H9 (cell line): ENCODE measurements at regions not wholly inside any gene's neighbourhood (a gene's known extent, or its start where the extent isn't known, plus 50 kb on each side); places are given as distances from the start of the nearest gene placed in this dataset.

Experiments
- DNase-seq: peaks from one replicate; pipeline ENCODE4 v3.0.0-alpha.2; 2017
- H2AFZ ChIP-seq: one replicate; pipeline ENCODE4 v1.6.1; 2013; ENCODE audit warnings: mild to moderate bottlenecking, low read length, control low read depth, moderate library complexity
- H2AK5ac ChIP-seq: 2 replicates; pipeline ENCODE4 v1.6.1; 2013; ENCODE audit warnings: low read length, control low read depth, mixed read lengths; ENCODE audit not compliant: insufficient read length
- H2BK120ac ChIP-seq: one replicate; pipeline ENCODE4 v1.6.1; 2013; ENCODE audit warnings: low read depth, mild to moderate bottlenecking, low read length, control low read depth, inconsistent platforms; ENCODE audit not compliant: poor library complexity, severe bottlenecking
- H2BK12ac ChIP-seq: 2 replicates; pipeline ENCODE4 v1.6.1; 2013; ENCODE audit warnings: low read length, control low read depth, mixed read lengths, low read depth; ENCODE audit not compliant: insufficient read length
- H2BK15ac ChIP-seq: 2 replicates; pipeline ENCODE4 v1.6.1; 2013; ENCODE audit warnings: low read depth, low read length, control low read depth
- H2BK20ac ChIP-seq: one replicate; pipeline ENCODE4 v1.6.1; 2013; ENCODE audit warnings: low read depth, mild to moderate bottlenecking, low read length, control low read depth, inconsistent platforms; ENCODE audit not compliant: poor library complexity, severe bottlenecking
- H2BK5ac ChIP-seq: 2 replicates; pipeline ENCODE4 v1.6.1; 2013; ENCODE audit warnings: low read length, control low read depth, mixed read lengths; ENCODE audit not compliant: insufficient read length
- H3K14ac ChIP-seq: 2 replicates; pipeline ENCODE4 v1.6.1; 2013; ENCODE audit warnings: low read length, control low read depth; ENCODE audit not compliant: insufficient read depth
- H3K18ac ChIP-seq: 2 replicates; pipeline ENCODE4 v1.6.1; 2013; ENCODE audit warnings: low read depth, mild to moderate bottlenecking, mixed read lengths, low read length, control low read depth; ENCODE audit not compliant: insufficient read length
- H3K23ac ChIP-seq: 2 replicates; pipeline ENCODE4 v1.6.1; 2013; ENCODE audit warnings: low read length, control low read depth, mixed read lengths, low read depth; ENCODE audit not compliant: insufficient read length
- H3K23me2 ChIP-seq: 2 replicates; pipeline ENCODE4 v1.6.1; 2013; ENCODE audit warnings: low read depth, mild to moderate bottlenecking, mixed read lengths, low read length, control low read depth; ENCODE audit not compliant: insufficient read length, poor library complexity, severe bottlenecking
- H3K27ac ChIP-seq: 2 replicates; pipeline ENCODE4 v1.5.1; 2013; ENCODE audit warnings: low read length, control low read depth, mixed read lengths, low read depth; ENCODE audit not compliant: insufficient read length
- H3K27me3 ChIP-seq: 2 replicates; pipeline ENCODE4 v1.6.1; 2013; ENCODE audit warnings: low read length, control low read depth, inconsistent platforms; ENCODE audit not compliant: insufficient read depth
- H3K4ac ChIP-seq: 2 replicates; pipeline ENCODE4 v1.6.1; 2013; ENCODE audit warnings: low read depth, mild to moderate bottlenecking, control low read depth, inconsistent platforms, low read length, moderate library complexity
- H3K4me1 ChIP-seq: 2 replicates; pipeline ENCODE4 v1.6.1; 2013; ENCODE audit warnings: low read length, control low read depth, inconsistent platforms; ENCODE audit not compliant: insufficient read depth
- H3K4me2 ChIP-seq: 2 replicates; pipeline ENCODE4 v1.6.1; 2013; ENCODE audit warnings: low read length, control low read depth, mixed read lengths; ENCODE audit not compliant: insufficient read length, insufficient read depth
- H3K56ac ChIP-seq: 2 replicates; pipeline ENCODE4 v1.6.1; 2013; ENCODE audit warnings: low read depth, mild to moderate bottlenecking, mixed read lengths, low read length, control low read depth; ENCODE audit not compliant: insufficient read length
- H3K79me1 ChIP-seq: 2 replicates; pipeline ENCODE4 v1.6.1; 2013; ENCODE audit warnings: low read depth, mild to moderate bottlenecking, moderate library complexity, low read length, control low read depth, inconsistent platforms; ENCODE audit not compliant: insufficient read depth, poor library complexity, severe bottlenecking
- H3K79me2 ChIP-seq: 2 replicates; pipeline ENCODE4 v1.6.1; 2013; ENCODE audit warnings: low read length, control low read depth, inconsistent platforms; ENCODE audit not compliant: insufficient read depth
- H3K9ac ChIP-seq: 2 replicates; pipeline ENCODE4 v1.6.1; 2013; ENCODE audit warnings: low read length, control low read depth, mixed read lengths; ENCODE audit not compliant: insufficient read length; ENCODE audit errors: extremely low read depth
- H3K9me3 ChIP-seq: one replicate; pipeline ENCODE4 v1.6.1; 2013; ENCODE audit warnings: low read depth, low read length, inconsistent platforms; ENCODE audit not compliant: control insufficient read depth
- H3T11ph ChIP-seq: one replicate; pipeline ENCODE4 v1.6.1; 2013; ENCODE audit warnings: mild to moderate bottlenecking, low read length, control low read depth, inconsistent platforms
- H4K20me1 ChIP-seq: one replicate; pipeline ENCODE4 v1.6.1; 2013; ENCODE audit not compliant: control insufficient read depth, insufficient read length, insufficient read depth
- H4K5ac ChIP-seq: 2 replicates; pipeline ENCODE4 v1.6.1; 2013; ENCODE audit warnings: low read depth, mild to moderate bottlenecking, mixed read lengths, low read length, control low read depth; ENCODE audit not compliant: insufficient read length
- H4K8ac ChIP-seq: replicated peaks from 2 replicates; pipeline ENCODE4 v1.6.1; 2013; ENCODE audit warnings: low read length, control low read depth, mixed read lengths, low read depth; ENCODE audit not compliant: insufficient read length
- H4K91ac ChIP-seq: 2 replicates; pipeline ENCODE4 v1.6.1; 2013; ENCODE audit warnings: low read depth, mild to moderate bottlenecking, moderate library complexity, mixed read lengths, low read length, control low read depth; ENCODE audit not compliant: insufficient read length
- H3K27ac Mint-ChIP-seq, 3 experiments: 2 replicates in 2 of 3; 3 replicates in 1 of 3; pipeline ENCODE4 v1.8.0; 2020 to 2021; ENCODE audit warnings: mixed read lengths in 3 of 3, mild to moderate bottlenecking in 1 of 3, moderate library complexity in 1 of 3
- H3K27me3 Mint-ChIP-seq: 2 replicates; pipeline ENCODE4 v1.8.0; 2021; ENCODE audit warnings: low read depth, mild to moderate bottlenecking, moderate library complexity, mixed read lengths
- H3K36me3 Mint-ChIP-seq, 3 experiments: 2 replicates in 2 of 3; 3 replicates in 1 of 3; pipeline ENCODE4 v1.8.0; 2020 to 2021; ENCODE audit warnings: low read depth in 3 of 3, mixed read lengths in 3 of 3; ENCODE audit not compliant: insufficient read depth in 1 of 3
- H3K4me1 Mint-ChIP-seq, 2 experiments: 2 replicates each; pipeline ENCODE4 v1.8.0; 2020; ENCODE audit warnings: mixed read lengths in 2 of 2
- H3K4me3 Mint-ChIP-seq, 2 experiments: 2 replicates in 1 of 2; 3 replicates in 1 of 2; pipeline ENCODE4 v1.8.0; 2020 to 2021; ENCODE audit warnings: mild to moderate bottlenecking in 2 of 2, mixed read lengths in 2 of 2, moderate library complexity in 1 of 2
- H3K9me3 Mint-ChIP-seq, 2 experiments: 2 replicates in 1 of 2; 3 replicates in 1 of 2; pipeline ENCODE4 v1.8.0; 2020; ENCODE audit warnings: mild to moderate bottlenecking in 2 of 2, mixed read lengths in 2 of 2, moderate library complexity in 1 of 2
- CTCF ChIP-seq: fragments of 200-600 bp; sonication (generic); conservative IDR thresholded peaks from 3 replicates; pipeline ENCODE4 v1.8.0; 2021; ENCODE audit warnings: antibody characterized with exemption, mild to moderate bottlenecking
- WGBS: extraction: QIAGEN DNeasy Blood & Tissue Kit; methylation state at CpG from one replicate; pipeline ENCODE4 v1.1.7; 2013; ENCODE audit warnings: missing lambda C conversion rate, low lambda C conversion rate, mixed read lengths; ENCODE audit not compliant: insufficient read length; ENCODE audit errors: extremely low coverage; 5-methylcytosine and 5-hydroxymethylcytosine counted together

GRCh38 chr14:22486675-22487074 lies 102.3 kb downstream of the DAD1 start:
- TF ChIP-seq CTCF, result no peak
- H2AK5ac ChIP-seq, result no peak overlapping the region
- H3K27me3 Mint-ChIP-seq, result peaks cover 4% of the 10 kb centered on the region; the same call in 1 of the 2 replicates

More at GRCh38 chr14:22486675-22487074, 102.3 kb downstream of the DAD1 start:
- Histone ChIP-seq H3T11ph (no peak overlapping the region), H3K27ac (no peak overlapping the region), H3K56ac (no peak overlapping the region), H4K8ac (no peak overlapping the region), H3K18ac (no peak overlapping the region), H3K79me2 (no peaks in the 10 kb centered on the region), H2BK15ac (no peak overlapping the region), H3K14ac (no peak overlapping the region), H3K4me1 (0 out of 2 replicates have a peak, but pooled peaks cover 2% of the 10 kb centered on the region), H2BK120ac (no peak overlapping the region), H3K23me2 (no peaks in the 10 kb centered on the region), H3K27me3 (no peaks in the 10 kb centered on the region), H3K79me1 (no peaks in the 10 kb centered on the region), H4K91ac (no peak overlapping the region), H2BK5ac (no peak overlapping the region), H3K4me2 (no peak overlapping the region), H4K5ac (no peak overlapping the region), H4K20me1 (no peaks in the 10 kb centered on the region), H3K9me3 (no peaks in the 10 kb centered on the region), H3K23ac (no peak overlapping the region), H3K4ac (no peak overlapping the region), H2AFZ (no peak overlapping the region), H2BK20ac (no peak overlapping the region), H2BK12ac (no peak overlapping the region), H3K9ac (no peak overlapping the region)
- Mint-ChIP-seq H3K27ac (no peak overlapping the region), H3K4me1 (peaks cover 0 to 11% of the 10 kb centered on the region in 2 experiments; a peak in 3 of 4 replicates), H3K9me3 (no peaks in the 10 kb centered on the region), H3K4me3 (no peak overlapping the region), H3K36me3 (no peaks in the 10 kb centered on the region)
- no peak for DNase-seq
- WGBS, result 100% methylated on average over 1 of the region's 5 CpGs
